Esophagus muscularis mucosa (tissue), 4 donors: ENCODE measurements at regions not wholly inside any gene's neighbourhood (a gene's known extent, or its start where the extent isn't known, plus 50 kb on each side); places are given as distances from the start of the nearest gene placed in this dataset.
A peak's percentile ranks its signal among the peaks of the same experiment; 100 is the strongest.
"Not testable (repeated sequence)": the region's sequence is repeated elsewhere in the genome, so short reads cannot be mapped to it uniquely, and the experiment has no call there.

ENCODE experiments used
- DNase-seq: peaks from one replicate; pipeline ENCODE4 v3.0.0-alpha.2; 2017; ENCODE audit errors: extremely low spot score
- H3K27ac ChIP-seq, 4 donors: fragments of 200-600 bp; sonication (generic); replicated peaks in 1 of 4; 1 replicate in 3 of 4; 2 replicates in 1 of 4; pipeline ENCODE4 v1.5.1; 2016 to 2019; ENCODE audit warnings: mild to moderate bottlenecking in 1 of 4
- H3K27me3 ChIP-seq, 4 donors: fragments of 200-600 bp; sonication (generic); one replicate each; pipeline versions ENCODE4 v1.5.1 to v1.6.0; 2016 to 2019
- H3K36me3 ChIP-seq, 4 donors: fragments of 200-600 bp; sonication (generic); one replicate each; pipeline ENCODE4 v1.5.1; 2016 to 2019
- H3K4me1 ChIP-seq, 4 donors: fragments of 200-600 bp; sonication (generic); one replicate each; pipeline ENCODE4 v1.5.1; 2016 to 2019
- H3K4me3 ChIP-seq, 4 donors: fragments of 200-600 bp; sonication (generic); 1 replicate in 2 of 4; 2 replicates in 2 of 4; pipeline ENCODE4 v1.5.1; 2016 to 2019; ENCODE audit warnings: mild to moderate bottlenecking in 4 of 4, moderate library complexity in 1 of 4
- H3K9me3 ChIP-seq, 4 donors: fragments of 200-600 bp; sonication (generic); 1 replicate in 3 of 4; 2 replicates in 1 of 4; pipeline ENCODE4 v1.5.1; 2016 to 2019
- CTCF ChIP-seq, 3 experiments: fragments of 200-600 bp in 2 of 3; fragments of 450-650 bp in 1 of 3; sonication (generic) in 2 of 3; IDR thresholded peaks; one replicate each; pipeline ENCODE4 v1.5.1; 2017 to 2019; ENCODE audit warnings: antibody characterized with exemption in 3 of 3, mild to moderate bottlenecking in 2 of 3, moderate library complexity in 1 of 3
- EP300 ChIP-seq: sonication (generic); formaldehyde crosslinking; IDR thresholded peaks from one replicate; pipeline ENCODE4 v1.6.1; 2017; ENCODE audit warnings: antibody characterized with exemption
- POLR2A ChIP-seq: fragments of 450-650 bp; IDR thresholded peaks from one replicate; pipeline ENCODE4 v1.6.1; 2017; ENCODE audit warnings: antibody characterized with exemption, moderate library complexity, mild to moderate bottlenecking, low read depth
- POLR2AphosphoS5 ChIP-seq, 2 donors: sonication (generic); formaldehyde crosslinking; IDR thresholded peaks; one replicate each; pipeline ENCODE4 v1.6.1; 2017; ENCODE audit warnings: antibody characterized with exemption in 2 of 2
- WGBS: methylation state at CpG from one replicate; pipeline ENCODE4 v1.1.5; 2018; 5-methylcytosine and 5-hydroxymethylcytosine counted together
- intact Hi-C: fragments of 100-400 bp; cut with DNase I; formaldehyde crosslinking; loops from one replicate; pipeline ENCODE4 v1.15.1; 2023

GRCh38 chr3:139110072-139110830 lies 65.6 kb upstream of the PRR23C start:
- peak; percentile 66 for DNase-seq
- Histone ChIP-seq H3K4me1 (no peaks in the 10 kb centered on the region), H3K4me3 (no peak overlapping the region), H3K36me3 (no peaks in the 10 kb centered on the region), H3K27ac (no peak overlapping the region), H3K27me3 (peaks cover 0 to 12% (median 0%) of the 10 kb centered on the region in 4 donors), H3K9me3 (no peaks in the 10 kb centered on the region)
- intact Hi-C loops, result loop anchor here (2.0 kb wide), 1 partner anchor 219 kb away; no protein-coding TSS in a partner anchor
- 72% methylated on average over 10 of the region's 10 CpGs for WGBS
- TF ChIP-seq POLR2A (no peak), CTCF (IDR thresholded peaks at IDR 0.05) (no peak), EP300 (no peak), POLR2AphosphoS5 (IDR thresholded peaks at IDR 0.05) (no peak)

- not testable (repeated sequence) for H3K4me3 ChIP-seq, H3K27ac ChIP-seq, H3K9me3 ChIP-seq, H3K36me3 ChIP-seq, H3K4me1 ChIP-seq
- 79% methylated on average over 2 of the region's 2 CpGs for WGBS
- intact Hi-C loops, result loop anchor here (2.0 kb wide), 1 partner anchor 218 kb away; no protein-coding TSS in a partner anchor
- H3K27me3 ChIP-seq, result peaks cover 0 to 12% (median 0%) of the 10 kb centered on the region in 4 donors
- peak; percentile 68 for DNase-seq
Observed at GRCh38 chr3:139110929-139111328, 66.2 kb upstream of the PRR23C start.

- Histone ChIP-seq H3K9me3 (no peaks in the 10 kb centered on the region), H3K27me3 (peaks cover 0 to 12% (median 0%) of the 10 kb centered on the region in 4 donors), H3K27ac (no peak overlapping the region), H3K4me1 (no peaks in the 10 kb centered on the region), H3K4me3 (no peak overlapping the region), H3K36me3 (no peaks in the 10 kb centered on the region)
- DNase-seq, result peak; percentile 90
- intact Hi-C loops, result loop anchor here (2.0 kb wide), 1 partner anchor 217 kb away; no protein-coding TSS in a partner anchor
- TF ChIP-seq CTCF (IDR thresholded peaks at IDR 0.05), result peak; percentile 53 to 74 (median 66)
- TF ChIP-seq POLR2AphosphoS5 (IDR thresholded peaks at IDR 0.05), result no peak
- WGBS, result 10% methylated on average over 12 of the region's 13 CpGs
Observed at GRCh38 chr3:139111392-139112229, 66.9 kb upstream of the PRR23C start.

GRCh38 chr3:139112230-139112558 lies 67.5 kb upstream of the PRR23C start:
- WGBS, result 0% methylated on average over 1 of the region's 1 CpG
- intact Hi-C loops, result no loop called here
- Histone ChIP-seq H3K27me3 (peaks cover 0 to 12% (median 0%) of the 10 kb centered on the region in 4 donors), H3K36me3 (no peaks in the 10 kb centered on the region), H3K4me1 (no peaks in the 10 kb centered on the region), H3K9me3 (no peaks in the 10 kb centered on the region), H3K4me3 (no peak overlapping the region), H3K27ac (no peak overlapping the region)
- no peak for DNase-seq
- TF ChIP-seq CTCF (IDR thresholded peaks at IDR 0.05), result no peak
- no peak for TF ChIP-seq POLR2AphosphoS5 (IDR thresholded peaks at IDR 0.05)
- no peak for TF ChIP-seq EP300
- no peak for TF ChIP-seq POLR2A

GRCh38 chr3:139113231-139113992 lies 68.7 kb upstream of the PRR23C start:
- no peaks in the 10 kb centered on the region for H3K36me3 ChIP-seq
- intact Hi-C loops, result no loop called here
- no peak overlapping the region for H3K4me3 ChIP-seq
- H3K9me3 ChIP-seq, result no peaks in the 10 kb centered on the region
- H3K27me3 ChIP-seq, result peaks cover 0 to 7% (median 0%) of the 10 kb centered on the region in 4 donors
- TF ChIP-seq POLR2A (no peak), POLR2AphosphoS5 (IDR thresholded peaks at IDR 0.05) (no peak), EP300 (no peak)
- 73% methylated on average over 7 of the region's 7 CpGs for WGBS
- H3K27ac ChIP-seq, result no peak overlapping the region
- DNase-seq, result peak; percentile 85
- no peaks in the 10 kb centered on the region for H3K4me1 ChIP-seq
